ENCODE measurements at regions not wholly inside any gene's neighbourhood (a gene's known extent, or its start where the extent isn't known, plus 50 kb on each side); places are given as distances from the start of the nearest gene placed in this dataset.

DNA sequence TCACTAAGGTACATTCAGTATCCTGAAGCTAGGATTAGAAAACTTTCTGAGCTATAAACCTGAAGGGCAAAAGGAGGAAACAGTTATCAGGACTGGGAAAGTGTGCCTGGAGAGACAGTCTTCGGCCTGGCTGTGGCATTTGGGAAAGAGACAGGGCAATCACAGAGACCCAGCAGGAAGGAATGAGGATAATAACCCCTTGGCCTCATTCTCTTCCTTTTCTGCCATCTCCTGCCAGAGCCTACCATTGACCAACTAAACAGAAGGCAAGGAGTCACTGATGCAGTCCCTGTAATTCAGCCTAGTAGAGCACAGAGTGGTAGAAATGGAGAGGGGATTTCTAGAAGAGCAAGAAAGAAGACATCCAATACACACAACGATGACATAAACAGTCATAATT, 359.4 kb downstream of the HDGFL1 start:
- TF ChIP-seq, protein P1, sequence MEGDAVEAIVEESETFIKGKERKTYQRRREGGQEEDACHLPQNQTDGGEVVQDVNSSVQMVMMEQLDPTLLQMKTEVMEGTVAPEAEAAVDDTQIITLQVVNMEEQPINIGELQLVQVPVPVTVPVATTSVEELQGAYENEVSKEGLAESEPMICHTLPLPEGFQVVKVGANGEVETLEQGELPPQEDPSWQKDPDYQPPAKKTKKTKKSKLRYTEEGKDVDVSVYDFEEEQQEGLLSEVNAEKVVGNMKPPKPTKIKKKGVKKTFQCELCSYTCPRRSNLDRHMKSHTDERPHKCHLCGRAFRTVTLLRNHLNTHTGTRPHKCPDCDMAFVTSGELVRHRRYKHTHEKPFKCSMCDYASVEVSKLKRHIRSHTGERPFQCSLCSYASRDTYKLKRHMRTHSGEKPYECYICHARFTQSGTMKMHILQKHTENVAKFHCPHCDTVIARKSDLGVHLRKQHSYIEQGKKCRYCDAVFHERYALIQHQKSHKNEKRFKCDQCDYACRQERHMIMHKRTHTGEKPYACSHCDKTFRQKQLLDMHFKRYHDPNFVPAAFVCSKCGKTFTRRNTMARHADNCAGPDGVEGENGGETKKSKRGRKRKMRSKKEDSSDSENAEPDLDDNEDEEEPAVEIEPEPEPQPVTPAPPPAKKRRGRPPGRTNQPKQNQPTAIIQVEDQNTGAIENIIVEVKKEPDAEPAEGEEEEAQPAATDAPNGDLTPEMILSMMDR (IDR thresholded peaks at IDR 0.05) = no peak
- TF ChIP-seq POLR2A (IDR thresholded peaks at IDR 0.05; ENCODE audit: low read depth) = no peak
- TF ChIP-seq EP300 (IDR thresholded peaks at IDR 0.05) = no peak
- no peak for TF ChIP-seq POLR2AphosphoS5 (IDR thresholded peaks at IDR 0.05)

Data from esophagus muscularis mucosa (tissue), 4 donors.